ENCODE measurements at regions not wholly inside any gene's neighbourhood (a gene's known extent, or its start where the extent isn't known, plus 50 kb on each side); places are given as distances from the start of the nearest gene placed in this dataset.
"Not testable (repeated sequence)": the region's sequence is repeated elsewhere in the genome, so short reads cannot be mapped to it uniquely, and the experiment has no call there.

DNA sequence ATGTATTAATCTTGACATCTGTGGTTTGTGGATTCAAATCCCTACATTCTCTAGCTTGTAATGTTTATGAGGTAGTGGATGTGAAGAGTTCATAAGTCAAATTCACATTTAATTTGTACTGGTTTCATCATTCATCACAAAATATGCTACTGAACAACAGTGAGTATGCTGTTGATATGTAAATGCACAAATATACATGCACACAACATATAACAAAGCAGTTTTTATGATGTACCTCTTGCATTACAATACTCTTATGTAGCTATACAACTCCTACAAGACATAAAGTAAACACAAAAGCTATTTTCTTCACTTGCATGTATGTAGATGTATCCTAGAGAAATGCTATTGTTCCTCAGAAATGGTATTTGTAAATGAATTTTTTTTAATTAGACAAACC lies 111.0 kb upstream of the ANTXRL start:
- Mint-ChIP-seq H3K36me3 (ENCODE audit: low read depth) (no peaks in the 10 kb centered on the region), H3K27ac (peak overlapping the region; percentile 82), H3K4me1 (peaks cover 21% of the 10 kb centered on the region), H3K27me3 (ENCODE audit: insufficient read depth, low read depth, poor library complexity) (no peaks in the 10 kb centered on the region), H3K4me3 (no peak overlapping the region), H3K9me3 (no peaks in the 10 kb centered on the region)
- Histone ChIP-seq H3K9me2 (ENCODE audit: insufficient read depth) (no peaks in the 10 kb centered on the region), H2AFZ (no peak overlapping the region), H3K36me3 (ENCODE audit: insufficient read depth) (no peaks in the 10 kb centered on the region), H3F3A (replicated peaks; ENCODE audit: low read depth) (no peaks in the 10 kb centered on the region), H3K4me2 (peak overlapping the region; percentile 1; the same call in 1 of the 2 replicates), H3K27ac (ENCODE audit: low read depth) (no peak overlapping the region), H3K27me3 (ENCODE audit: insufficient read depth) (no peaks in the 10 kb centered on the region), H4K20me1 (replicated peaks; ENCODE audit: insufficient read depth) (no peaks in the 10 kb centered on the region), H3K4me3 (no peak overlapping the region), H3K79me2 (replicated peaks; ENCODE audit: insufficient read depth) (no peaks in the 10 kb centered on the region), H3K4me1 (ENCODE audit: insufficient read depth) (peaks cover 22% of the 10 kb centered on the region)
- no peak for TF ChIP-seq EZH2 (IDR thresholded peaks at IDR 0.05; ENCODE audit: low read depth, unreplicated experiment)
- no peak for TF ChIP-seq ZNF331 (CRISPR knock-in tag; IDR thresholded peaks at IDR 0.05; ENCODE audit: low read depth)
- TF ChIP-seq CREB1 (CRISPR knock-in tag; IDR thresholded peaks at IDR 0.05; ENCODE audit: low read depth): no peak
- TF ChIP-seq, protein P1, sequence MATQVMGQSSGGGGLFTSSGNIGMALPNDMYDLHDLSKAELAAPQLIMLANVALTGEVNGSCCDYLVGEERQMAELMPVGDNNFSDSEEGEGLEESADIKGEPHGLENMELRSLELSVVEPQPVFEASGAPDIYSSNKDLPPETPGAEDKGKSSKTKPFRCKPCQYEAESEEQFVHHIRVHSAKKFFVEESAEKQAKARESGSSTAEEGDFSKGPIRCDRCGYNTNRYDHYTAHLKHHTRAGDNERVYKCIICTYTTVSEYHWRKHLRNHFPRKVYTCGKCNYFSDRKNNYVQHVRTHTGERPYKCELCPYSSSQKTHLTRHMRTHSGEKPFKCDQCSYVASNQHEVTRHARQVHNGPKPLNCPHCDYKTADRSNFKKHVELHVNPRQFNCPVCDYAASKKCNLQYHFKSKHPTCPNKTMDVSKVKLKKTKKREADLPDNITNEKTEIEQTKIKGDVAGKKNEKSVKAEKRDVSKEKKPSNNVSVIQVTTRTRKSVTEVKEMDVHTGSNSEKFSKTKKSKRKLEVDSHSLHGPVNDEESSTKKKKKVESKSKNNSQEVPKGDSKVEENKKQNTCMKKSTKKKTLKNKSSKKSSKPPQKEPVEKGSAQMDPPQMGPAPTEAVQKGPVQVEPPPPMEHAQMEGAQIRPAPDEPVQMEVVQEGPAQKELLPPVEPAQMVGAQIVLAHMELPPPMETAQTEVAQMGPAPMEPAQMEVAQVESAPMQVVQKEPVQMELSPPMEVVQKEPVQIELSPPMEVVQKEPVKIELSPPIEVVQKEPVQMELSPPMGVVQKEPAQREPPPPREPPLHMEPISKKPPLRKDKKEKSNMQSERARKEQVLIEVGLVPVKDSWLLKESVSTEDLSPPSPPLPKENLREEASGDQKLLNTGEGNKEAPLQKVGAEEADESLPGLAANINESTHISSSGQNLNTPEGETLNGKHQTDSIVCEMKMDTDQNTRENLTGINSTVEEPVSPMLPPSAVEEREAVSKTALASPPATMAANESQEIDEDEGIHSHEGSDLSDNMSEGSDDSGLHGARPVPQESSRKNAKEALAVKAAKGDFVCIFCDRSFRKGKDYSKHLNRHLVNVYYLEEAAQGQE (IDR thresholded peaks at IDR 0.05; ENCODE audit: unreplicated experiment): no peak
- TF ChIP-seq STAT1 (IDR thresholded peaks at IDR 0.05; ENCODE audit: unreplicated experiment): no peak
- TF ChIP-seq ZNF114 (CRISPR knock-in tag; IDR thresholded peaks at IDR 0.05): no peak
- TF ChIP-seq POLR2AphosphoS5 (IDR thresholded peaks at IDR 0.05; ENCODE audit: low read depth): no peak
- TF ChIP-seq, protein P2, sequence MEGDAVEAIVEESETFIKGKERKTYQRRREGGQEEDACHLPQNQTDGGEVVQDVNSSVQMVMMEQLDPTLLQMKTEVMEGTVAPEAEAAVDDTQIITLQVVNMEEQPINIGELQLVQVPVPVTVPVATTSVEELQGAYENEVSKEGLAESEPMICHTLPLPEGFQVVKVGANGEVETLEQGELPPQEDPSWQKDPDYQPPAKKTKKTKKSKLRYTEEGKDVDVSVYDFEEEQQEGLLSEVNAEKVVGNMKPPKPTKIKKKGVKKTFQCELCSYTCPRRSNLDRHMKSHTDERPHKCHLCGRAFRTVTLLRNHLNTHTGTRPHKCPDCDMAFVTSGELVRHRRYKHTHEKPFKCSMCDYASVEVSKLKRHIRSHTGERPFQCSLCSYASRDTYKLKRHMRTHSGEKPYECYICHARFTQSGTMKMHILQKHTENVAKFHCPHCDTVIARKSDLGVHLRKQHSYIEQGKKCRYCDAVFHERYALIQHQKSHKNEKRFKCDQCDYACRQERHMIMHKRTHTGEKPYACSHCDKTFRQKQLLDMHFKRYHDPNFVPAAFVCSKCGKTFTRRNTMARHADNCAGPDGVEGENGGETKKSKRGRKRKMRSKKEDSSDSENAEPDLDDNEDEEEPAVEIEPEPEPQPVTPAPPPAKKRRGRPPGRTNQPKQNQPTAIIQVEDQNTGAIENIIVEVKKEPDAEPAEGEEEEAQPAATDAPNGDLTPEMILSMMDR (conservative IDR thresholded peaks at IDR 0.05; ENCODE audit: low read depth in 2 of 2): no peak
- TF ChIP-seq, protein P3, sequence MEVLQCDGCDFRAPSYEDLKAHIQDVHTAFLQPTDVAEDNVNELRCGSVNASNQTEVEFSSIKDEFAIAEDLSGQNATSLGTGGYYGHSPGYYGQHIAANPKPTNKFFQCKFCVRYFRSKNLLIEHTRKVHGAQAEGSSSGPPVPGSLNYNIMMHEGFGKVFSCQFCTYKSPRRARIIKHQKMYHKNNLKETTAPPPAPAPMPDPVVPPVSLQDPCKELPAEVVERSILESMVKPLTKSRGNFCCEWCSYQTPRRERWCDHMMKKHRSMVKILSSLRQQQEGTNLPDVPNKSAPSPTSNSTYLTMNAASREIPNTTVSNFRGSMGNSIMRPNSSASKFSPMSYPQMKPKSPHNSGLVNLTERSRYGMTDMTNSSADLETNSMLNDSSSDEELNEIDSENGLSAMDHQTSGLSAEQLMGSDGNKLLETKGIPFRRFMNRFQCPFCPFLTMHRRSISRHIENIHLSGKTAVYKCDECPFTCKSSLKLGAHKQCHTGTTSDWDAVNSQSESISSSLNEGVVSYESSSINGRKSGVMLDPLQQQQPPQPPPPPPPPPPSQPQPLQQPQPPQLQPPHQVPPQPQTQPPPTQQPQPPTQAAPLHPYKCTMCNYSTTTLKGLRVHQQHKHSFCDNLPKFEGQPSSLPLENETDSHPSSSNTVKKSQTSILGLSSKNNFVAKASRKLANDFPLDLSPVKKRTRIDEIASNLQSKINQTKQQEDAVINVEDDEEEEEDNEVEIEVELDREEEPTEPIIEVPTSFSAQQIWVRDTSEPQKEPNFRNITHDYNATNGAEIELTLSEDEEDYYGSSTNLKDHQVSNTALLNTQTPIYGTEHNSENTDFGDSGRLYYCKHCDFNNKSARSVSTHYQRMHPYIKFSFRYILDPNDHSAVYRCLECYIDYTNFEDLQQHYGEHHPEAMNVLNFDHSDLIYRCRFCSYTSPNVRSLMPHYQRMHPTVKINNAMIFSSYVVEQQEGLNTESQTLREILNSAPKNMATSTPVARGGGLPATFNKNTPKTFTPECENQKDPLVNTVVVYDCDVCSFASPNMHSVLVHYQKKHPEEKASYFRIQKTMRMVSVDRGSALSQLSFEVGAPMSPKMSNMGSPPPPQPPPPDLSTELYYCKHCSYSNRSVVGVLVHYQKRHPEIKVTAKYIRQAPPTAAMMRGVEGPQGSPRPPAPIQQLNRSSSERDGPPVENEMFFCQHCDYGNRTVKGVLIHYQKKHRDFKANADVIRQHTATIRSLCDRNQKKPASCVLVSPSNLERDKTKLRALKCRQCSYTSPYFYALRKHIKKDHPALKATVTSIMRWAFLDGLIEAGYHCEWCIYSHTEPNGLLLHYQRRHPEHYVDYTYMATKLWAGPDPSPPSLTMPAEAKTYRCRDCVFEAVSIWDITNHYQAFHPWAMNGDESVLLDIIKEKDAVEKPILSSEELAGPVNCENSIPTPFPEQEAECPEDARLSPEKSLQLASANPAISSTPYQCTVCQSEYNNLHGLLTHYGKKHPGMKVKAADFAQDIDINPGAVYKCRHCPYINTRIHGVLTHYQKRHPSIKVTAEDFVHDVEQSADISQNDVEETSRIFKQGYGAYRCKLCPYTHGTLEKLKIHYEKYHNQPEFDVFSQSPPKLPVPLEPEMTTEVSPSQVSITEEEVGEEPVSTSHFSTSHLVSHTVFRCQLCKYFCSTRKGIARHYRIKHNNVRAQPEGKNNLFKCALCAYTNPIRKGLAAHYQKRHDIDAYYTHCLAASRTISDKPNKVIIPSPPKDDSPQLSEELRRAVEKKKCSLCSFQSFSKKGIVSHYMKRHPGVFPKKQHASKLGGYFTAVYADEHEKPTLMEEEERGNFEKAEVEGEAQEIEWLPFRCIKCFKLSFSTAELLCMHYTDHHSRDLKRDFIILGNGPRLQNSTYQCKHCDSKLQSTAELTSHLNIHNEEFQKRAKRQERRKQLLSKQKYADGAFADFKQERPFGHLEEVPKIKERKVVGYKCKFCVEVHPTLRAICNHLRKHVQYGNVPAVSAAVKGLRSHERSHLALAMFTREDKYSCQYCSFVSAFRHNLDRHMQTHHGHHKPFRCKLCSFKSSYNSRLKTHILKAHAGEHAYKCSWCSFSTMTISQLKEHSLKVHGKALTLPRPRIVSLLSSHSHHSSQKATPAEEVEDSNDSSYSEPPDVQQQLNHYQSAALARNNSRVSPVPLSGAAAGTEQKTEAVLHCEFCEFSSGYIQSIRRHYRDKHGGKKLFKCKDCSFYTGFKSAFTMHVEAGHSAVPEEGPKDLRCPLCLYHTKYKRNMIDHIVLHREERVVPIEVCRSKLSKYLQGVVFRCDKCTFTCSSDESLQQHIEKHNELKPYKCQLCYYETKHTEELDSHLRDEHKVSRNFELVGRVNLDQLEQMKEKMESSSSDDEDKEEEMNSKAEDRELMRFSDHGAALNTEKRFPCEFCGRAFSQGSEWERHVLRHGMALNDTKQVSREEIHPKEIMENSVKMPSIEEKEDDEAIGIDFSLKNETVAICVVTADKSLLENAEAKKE (CRISPR knock-in tag; IDR thresholded peaks at IDR 0.05): no peak
- no peak for TF ChIP-seq JUNB (IDR thresholded peaks at IDR 0.05; ENCODE audit: unreplicated experiment)
- TF ChIP-seq, protein P4, sequence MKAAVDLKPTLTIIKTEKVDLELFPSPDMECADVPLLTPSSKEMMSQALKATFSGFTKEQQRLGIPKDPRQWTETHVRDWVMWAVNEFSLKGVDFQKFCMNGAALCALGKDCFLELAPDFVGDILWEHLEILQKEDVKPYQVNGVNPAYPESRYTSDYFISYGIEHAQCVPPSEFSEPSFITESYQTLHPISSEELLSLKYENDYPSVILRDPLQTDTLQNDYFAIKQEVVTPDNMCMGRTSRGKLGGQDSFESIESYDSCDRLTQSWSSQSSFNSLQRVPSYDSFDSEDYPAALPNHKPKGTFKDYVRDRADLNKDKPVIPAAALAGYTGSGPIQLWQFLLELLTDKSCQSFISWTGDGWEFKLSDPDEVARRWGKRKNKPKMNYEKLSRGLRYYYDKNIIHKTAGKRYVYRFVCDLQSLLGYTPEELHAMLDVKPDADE (IDR thresholded peaks at IDR 0.05): no peak
- DNase-seq (ENCODE audit: low spot score) (no peak), ATAC-seq (no peak)

DNA sequence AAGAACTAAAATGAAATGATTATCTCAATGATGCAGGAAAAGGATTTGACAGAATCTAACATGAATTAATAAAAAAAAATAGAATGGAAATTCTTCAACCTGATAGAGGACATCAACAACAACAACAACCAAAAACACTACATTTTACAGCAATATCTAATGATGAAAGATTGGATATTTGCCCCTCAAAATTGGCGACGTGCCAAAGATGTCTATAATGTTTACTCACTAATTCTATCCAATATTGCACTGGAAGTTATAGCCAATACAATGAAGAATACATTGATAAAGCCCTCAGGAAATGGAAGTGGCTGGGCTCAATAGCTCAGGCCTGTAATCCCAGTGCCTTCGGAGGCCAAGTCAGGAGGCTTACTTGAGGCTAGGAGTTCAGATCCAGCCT lies 99.4 kb upstream of the ANTXRL start:
- H4K20me1 ChIP-seq (replicated peaks; ENCODE audit: insufficient read depth); H3K27me3 Mint-ChIP-seq (ENCODE audit: insufficient read depth, low read depth, poor library complexity); H3K27ac Mint-ChIP-seq; H3K36me3 Mint-ChIP-seq (ENCODE audit: low read depth); H3K4me2 ChIP-seq; DNase-seq (ENCODE audit: low spot score); H3K27ac ChIP-seq (ENCODE audit: low read depth); H3K9me3 Mint-ChIP-seq; H3K79me2 ChIP-seq (replicated peaks; ENCODE audit: insufficient read depth); H3K4me1 ChIP-seq (ENCODE audit: insufficient read depth); H3K36me3 ChIP-seq (ENCODE audit: insufficient read depth); ATAC-seq; H3K4me3 ChIP-seq; H3K9me2 ChIP-seq (ENCODE audit: insufficient read depth); H3F3A ChIP-seq (replicated peaks; ENCODE audit: low read depth); H3K4me3 Mint-ChIP-seq; H2AFZ ChIP-seq; H3K4me1 Mint-ChIP-seq; H3K27me3 ChIP-seq (ENCODE audit: insufficient read depth): not testable (repeated sequence)

All from GM23338 (cell line).